ENCODE measurements at regions not wholly inside any gene's neighbourhood (a gene's known extent, or its start where the extent isn't known, plus 50 kb on each side); places are given as distances from the start of the nearest gene placed in this dataset.

DNA sequence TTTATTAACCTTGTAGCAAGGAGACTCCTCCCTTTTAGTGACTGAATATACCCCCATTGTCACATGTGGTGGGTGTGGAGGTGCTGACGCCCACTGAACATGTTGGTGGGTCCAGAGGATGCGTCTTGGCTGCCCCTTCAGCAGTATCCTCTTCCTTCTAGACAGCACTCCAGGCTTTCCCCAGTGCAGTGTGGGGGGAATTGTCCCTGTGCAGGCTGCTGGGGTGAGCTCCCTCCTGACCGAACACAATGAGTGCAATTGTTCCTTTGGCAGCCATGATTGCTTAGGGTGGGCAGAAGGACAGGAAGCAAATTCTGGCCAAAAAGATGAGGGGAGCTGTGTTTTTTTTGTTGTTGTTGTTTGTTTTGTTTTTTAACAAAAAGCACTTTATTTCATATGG lies 209.3 kb upstream of the PDE10A start:
- Histone ChIP-seq H3K36me3 (no peaks in the 10 kb centered on the region), H3K9me3 (peaks cover 9% of the 10 kb centered on the region), H3K27me3 (no peaks in the 10 kb centered on the region; the same call in 1 of the 2 replicates), H3K4me3 (no peak overlapping the region)
- DNase-seq: no peak

DNA sequence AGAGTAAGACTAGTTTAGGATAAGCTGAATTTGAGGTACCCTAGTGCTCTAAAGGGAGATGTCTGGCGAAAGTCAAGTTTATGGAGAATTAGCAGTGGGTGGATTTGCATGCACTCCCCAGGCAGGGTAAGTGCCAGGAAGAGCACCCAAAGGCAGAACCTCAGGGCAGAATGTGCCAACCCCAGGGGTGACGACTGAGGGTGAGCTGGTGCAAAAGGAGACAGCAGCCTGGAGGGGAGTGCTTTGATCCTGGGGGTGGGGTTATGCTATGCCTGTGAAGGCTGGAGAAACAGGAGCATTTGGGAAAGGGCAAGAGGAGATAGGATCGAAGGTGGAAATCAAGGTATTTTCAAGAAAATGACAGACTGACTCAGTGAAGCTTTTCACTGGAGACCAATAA lies 208.5 kb upstream of the PDE10A start:
- no peak for DNase-seq
- Histone ChIP-seq H3K36me3 (no peaks in the 10 kb centered on the region), H3K4me3 (no peak overlapping the region), H3K27me3 (no peaks in the 10 kb centered on the region; the same call in 1 of the 2 replicates), H3K9me3 (peaks cover 11% of the 10 kb centered on the region)

DNA sequence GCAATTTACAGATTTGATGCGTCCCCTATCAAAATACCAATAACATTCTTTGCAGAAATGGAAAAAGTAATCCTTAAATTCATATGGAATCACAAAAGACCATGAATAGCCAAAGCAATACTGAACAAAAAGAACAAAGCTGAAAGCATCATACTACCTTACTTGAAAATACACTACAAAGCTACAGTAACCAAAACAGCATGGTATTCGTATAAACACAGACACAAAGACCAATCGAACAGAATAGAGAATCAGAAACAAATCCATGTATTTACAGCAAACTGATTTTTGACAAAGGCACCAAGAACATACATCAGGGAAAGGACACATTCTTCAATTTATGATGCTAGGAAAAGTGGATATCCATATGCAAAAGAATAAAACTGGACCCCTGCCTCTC lies 206.5 kb upstream of the PDE10A start:
- H3K9me3 ChIP-seq: peaks cover 16% of the 10 kb centered on the region
- H3K4me3 ChIP-seq: no peak overlapping the region
- no peak for DNase-seq
- H3K36me3 ChIP-seq: no peaks in the 10 kb centered on the region
- H3K27me3 ChIP-seq: no peaks in the 10 kb centered on the region; the same call in 1 of the 2 replicates

DNA sequence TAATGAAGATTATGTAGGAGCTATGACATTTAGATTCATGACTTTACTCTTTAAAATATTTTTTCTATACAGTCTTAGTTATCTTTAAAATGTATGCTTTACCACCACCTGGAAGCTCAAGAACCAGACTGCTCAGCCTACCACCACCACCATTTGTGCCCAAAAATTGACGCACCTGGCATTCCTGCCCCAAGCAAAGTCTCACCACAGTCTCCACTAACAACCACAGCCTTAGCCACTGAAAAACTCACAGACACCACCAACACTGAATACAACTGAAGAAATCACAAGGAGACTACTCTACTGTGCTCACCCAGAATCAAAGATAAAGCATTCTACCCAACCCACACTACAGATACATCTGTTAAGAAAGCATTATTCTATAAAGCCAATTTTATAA lies 201.9 kb upstream of the PDE10A start:
- DNase-seq: no peak
- no peak overlapping the region for H3K4me3 ChIP-seq
- H3K27me3 ChIP-seq: no peaks in the 10 kb centered on the region
- H3K36me3 ChIP-seq: no peaks in the 10 kb centered on the region
- H3K9me3 ChIP-seq: peaks cover 15% of the 10 kb centered on the region

DNA sequence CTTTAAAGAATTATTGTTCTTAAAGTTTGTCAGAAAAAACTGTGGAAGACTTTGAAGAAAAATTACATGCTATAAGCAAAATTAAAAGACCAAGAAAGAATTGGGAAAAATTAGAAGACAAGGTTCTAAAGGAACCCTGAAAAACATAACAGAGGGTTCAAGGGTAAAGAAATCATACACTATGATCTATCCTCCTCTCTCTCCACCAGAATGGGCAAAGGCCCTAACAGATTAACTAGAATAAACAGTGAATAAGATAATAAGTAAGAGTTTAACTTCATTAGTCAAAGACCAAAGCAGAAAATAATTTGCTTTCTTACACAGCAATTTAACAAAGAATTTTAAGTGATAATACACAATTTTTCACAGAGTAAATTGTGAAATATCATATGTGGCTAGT lies 201.2 kb upstream of the PDE10A start:
- Histone ChIP-seq H3K36me3 (no peaks in the 10 kb centered on the region), H3K4me3 (no peak overlapping the region), H3K9me3 (peaks cover 8% of the 10 kb centered on the region), H3K27me3 (no peaks in the 10 kb centered on the region)
- no peak for DNase-seq

DNA sequence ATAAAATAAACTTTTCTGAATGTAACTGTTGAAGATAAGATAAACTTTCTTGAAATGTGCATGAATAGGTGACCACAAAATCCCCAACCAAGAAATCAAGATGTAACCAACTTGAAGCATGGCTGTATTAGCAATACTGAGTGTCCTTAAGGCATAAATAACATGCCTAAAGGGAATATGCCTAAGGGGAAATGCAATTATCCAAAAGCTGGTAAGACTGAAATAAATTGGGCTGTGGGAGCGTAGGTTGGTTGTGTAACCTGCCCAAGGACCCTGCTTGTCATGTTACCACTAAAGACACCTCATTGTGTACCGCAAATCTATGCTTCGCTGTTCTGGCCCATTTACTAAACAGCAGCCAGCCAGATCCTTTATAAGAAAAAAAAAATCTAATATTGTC lies 200.8 kb upstream of the PDE10A start:
- no peak for DNase-seq
- peaks cover 7% of the 10 kb centered on the region; the same call in 1 of the 2 replicates for H3K9me3 ChIP-seq
- H3K4me3 ChIP-seq: no peak overlapping the region
- no peaks in the 10 kb centered on the region for H3K27me3 ChIP-seq
- no peaks in the 10 kb centered on the region for H3K36me3 ChIP-seq

DNA sequence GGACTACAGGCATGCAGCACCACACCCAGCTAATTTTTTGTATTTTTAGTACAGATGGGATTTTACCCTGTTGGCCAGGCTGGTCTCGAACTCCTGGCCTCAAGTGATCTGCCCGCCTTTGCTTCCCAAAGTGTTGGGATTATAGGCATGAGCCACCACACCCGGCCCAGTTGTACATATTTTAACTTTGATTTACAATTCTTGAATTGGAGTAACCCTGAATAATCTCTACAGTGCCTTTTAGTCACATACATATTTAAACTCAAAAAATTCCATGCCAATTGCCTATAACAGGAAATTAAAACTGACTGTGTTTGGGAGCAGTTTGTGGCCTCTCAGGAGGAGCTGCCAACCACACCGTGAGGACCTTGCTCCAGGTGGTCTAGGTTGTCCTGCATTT lies 199.8 kb upstream of the PDE10A start:
- H3K36me3 ChIP-seq: no peaks in the 10 kb centered on the region
- no peaks in the 10 kb centered on the region for H3K27me3 ChIP-seq
- H3K9me3 ChIP-seq: peaks cover 7% of the 10 kb centered on the region; the same call in 1 of the 2 replicates
- DNase-seq: no peak
- H3K4me3 ChIP-seq: no peak overlapping the region

DNA sequence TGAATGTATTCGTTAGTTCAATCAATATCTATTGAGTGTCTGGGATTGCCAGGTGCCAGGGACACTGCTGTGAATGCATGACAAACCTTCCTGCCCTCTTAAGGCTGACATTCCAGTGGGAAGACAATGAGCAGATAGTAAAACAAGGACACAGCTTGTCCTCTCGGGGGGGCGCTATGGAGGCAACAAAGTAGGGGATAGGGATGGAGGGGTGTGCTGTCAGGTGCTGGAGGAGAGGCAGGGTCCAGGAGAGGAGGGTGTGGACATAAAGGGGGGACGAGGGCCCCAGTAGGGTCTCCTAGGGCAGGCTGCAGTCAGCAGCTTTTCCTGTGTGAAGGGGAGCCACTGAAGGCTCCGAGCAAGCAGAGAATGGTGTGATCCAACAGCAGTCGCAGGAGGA lies 198.2 kb upstream of the PDE10A start:
- no peaks in the 10 kb centered on the region for H3K36me3 ChIP-seq
- no peak overlapping the region for H3K4me3 ChIP-seq
- no peak for DNase-seq
- peaks cover 5% of the 10 kb centered on the region; the same call in 1 of the 2 replicates for H3K9me3 ChIP-seq
- no peaks in the 10 kb centered on the region for H3K27me3 ChIP-seq

DNA sequence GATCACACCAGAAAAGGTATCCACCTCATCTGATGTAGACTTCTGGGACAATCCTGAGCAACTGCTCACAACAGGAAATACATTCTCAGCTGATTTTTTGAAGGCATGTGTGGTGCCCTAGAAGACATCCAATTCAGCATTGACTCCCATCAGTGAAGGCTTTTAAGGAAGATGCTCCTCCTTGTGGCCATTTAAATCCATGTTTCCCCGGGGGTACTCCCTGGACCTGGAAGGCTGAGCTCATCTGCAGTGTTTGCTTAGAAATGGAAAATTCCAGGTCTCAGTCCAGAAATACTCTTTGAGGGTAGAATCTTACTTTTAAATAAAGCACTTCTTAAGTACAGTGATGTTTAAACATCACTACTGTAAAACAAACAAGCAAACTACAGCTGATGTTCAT lies 195.5 kb upstream of the PDE10A start:
- no peak for DNase-seq
- H3K36me3 ChIP-seq: no peaks in the 10 kb centered on the region
- no peak overlapping the region for H3K4me3 ChIP-seq
- no peaks in the 10 kb centered on the region for H3K9me3 ChIP-seq
- H3K27me3 ChIP-seq: no peaks in the 10 kb centered on the region

DNA sequence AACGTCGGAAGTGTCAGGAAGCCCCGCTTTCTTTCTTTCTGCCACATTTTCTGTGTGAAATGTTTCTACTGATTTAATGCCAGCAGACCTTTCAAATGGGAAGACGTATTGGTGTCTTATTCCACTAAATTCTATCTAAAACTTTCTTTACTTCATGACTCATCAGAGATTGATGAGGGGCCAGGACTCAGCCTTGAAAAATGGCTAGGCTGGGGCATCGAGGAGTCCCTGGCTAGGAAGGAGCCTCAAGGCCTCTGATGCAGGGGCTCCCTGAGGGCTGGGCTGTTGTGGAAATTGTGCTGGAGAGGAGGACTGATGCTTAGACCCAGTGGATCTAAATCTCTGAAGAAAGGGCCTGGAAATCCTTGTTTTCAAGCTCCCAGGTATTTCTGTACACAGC lies 192.8 kb upstream of the PDE10A start:
- no peaks in the 10 kb centered on the region for H3K27me3 ChIP-seq

DNA sequence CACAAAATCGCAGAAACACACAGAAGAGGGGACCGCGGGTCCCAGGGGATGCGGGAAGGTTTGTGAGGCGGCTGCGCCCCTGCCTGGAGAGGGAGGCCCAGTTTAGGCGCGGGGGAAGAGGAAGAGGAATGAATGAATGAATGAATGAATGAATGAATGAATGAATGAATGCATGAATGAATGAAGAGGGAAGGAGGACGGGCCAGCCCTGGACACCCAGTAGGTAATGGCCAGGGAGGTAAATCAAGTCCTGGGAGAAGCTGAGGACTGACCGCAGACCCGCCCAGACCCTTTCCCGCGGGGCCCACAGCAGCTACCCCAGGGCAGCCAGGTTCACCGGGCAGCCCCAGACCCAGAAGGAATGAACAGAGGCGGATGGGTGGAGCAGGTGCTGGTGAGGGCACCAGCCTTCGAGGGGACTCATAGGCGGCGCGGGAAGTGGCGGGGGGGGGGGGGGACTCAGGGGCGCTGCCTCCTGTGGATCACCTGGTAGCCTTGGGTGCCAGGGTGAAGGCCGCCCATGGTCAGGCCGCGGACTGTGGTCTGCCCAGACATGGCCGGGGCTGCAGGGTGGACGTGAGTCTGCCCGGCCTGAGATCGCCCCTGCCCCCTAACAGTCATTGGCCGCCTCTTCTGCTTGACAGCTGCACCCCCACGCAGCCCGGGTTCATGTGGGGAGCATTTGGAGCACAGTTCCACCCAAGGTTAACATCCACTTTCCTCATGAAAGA lies 192.0 kb upstream of the PDE10A start:
- H3K36me3 ChIP-seq: no peaks in the 10 kb centered on the region
- H3K4me3 ChIP-seq: no peak overlapping the region
- DNase-seq: no peak
- no peaks in the 10 kb centered on the region for H3K27me3 ChIP-seq
- no peaks in the 10 kb centered on the region for H3K9me3 ChIP-seq

More for the DNA sequence above, 192.8 kb upstream of the PDE10A start:
- H3K9me3 ChIP-seq: no peaks in the 10 kb centered on the region
- H3K36me3 ChIP-seq: no peaks in the 10 kb centered on the region
- H3K4me3 ChIP-seq: no peak overlapping the region
- DNase-seq: no peak

DNA sequence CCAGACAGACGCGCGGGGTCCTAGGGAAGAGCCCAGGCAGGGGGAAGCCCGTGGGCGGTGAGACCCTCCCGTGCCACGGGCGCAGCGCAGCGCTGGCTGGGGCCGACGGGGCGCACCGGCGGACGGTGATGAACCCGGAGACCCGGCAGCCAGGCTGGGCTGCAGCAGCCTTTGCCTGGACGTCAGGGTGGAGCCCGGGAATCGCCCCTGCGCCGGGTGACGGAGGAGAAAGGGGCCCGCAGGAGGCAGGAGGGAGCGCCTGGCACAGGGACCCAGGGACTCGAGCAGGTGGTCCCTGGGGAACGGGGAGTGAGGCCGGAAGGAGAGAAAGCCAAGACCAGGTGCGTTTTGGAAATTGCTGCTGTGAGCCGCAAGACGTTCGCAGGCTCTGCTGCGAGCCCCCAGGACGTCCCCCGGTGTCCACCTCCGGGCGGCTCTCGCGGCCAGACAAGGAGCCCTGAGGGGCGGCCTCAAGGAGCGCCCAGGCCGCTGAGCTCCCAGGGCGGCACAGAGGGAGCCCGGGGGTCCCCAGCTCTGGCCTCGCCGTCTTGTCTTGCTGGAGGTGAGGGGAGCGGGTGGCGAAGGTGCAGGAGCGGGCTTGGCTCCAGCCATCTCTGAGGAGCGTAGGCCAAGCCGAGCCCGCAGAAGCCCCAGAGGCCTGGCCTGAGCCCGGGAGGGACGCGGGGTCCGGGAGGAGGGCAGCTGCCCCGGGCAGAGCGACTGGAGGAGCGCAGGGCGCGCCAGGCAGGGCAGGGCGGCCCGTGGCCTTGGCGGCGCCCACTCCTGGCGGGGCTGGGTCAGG lies 191.2 kb upstream of the PDE10A start:
- H3K36me3 ChIP-seq: no peaks in the 10 kb centered on the region
- no peaks in the 10 kb centered on the region for H3K27me3 ChIP-seq
- H3K4me3 ChIP-seq: no peak overlapping the region
- DNase-seq: no peak
- no peaks in the 10 kb centered on the region for H3K9me3 ChIP-seq

DNA sequence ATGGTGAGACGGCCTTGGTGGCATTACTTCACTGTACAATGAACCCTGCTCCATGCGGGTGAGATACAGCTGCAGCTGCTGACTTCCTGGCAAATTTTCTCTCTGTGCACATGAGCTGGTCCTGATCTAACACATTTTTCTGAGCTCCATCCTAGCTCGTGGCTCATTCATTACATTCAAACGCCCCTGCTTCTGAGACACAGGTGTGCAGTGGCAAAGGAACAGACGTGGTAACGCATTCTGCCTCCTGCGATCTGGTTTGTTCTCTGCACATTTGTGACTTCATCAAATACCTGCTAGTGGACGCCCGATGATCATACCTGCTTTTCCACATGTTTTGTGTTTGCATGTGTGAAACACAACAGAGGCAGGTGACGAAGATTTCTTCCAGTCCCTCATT lies 189.6 kb upstream of the PDE10A start:
- Histone ChIP-seq H3K27me3 (no peaks in the 10 kb centered on the region), H3K9me3 (no peaks in the 10 kb centered on the region), H3K4me3 (no peak overlapping the region), H3K36me3 (no peaks in the 10 kb centered on the region)
- DNase-seq: no peak

DNA sequence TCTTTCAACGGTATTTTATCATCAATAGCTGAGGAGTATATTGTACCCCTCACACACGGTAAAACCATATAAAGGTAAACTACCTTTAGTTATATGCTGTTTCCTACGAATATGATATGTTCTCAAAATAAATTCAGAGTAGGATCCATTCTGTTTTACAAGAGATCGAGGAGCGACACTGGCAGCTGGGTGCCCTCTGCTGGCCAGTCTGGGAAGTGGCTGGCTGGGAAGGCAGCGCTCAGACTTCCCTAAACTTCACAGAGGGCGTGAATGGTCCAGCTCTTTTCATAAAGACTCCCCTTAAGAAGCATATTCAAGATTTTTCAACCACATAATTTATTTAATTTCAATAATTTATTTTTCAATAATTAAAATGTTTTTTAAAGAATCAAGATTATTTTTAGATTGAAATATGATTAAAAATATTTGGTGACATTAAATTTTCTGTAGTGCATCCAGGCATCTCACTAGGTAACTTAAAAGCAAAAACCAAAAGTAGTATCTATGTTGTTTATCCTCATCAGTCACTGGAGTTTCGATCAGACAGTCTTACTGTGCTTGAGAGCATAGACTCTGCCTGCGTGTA lies 187.5 kb upstream of the PDE10A start:
- H3K27me3 ChIP-seq: no peaks in the 10 kb centered on the region
- DNase-seq: peak; percentile 33
- H3K9me3 ChIP-seq: no peaks in the 10 kb centered on the region
- H3K4me3 ChIP-seq: no peak overlapping the region
- H3K36me3 ChIP-seq: no peaks in the 10 kb centered on the region

DNA sequence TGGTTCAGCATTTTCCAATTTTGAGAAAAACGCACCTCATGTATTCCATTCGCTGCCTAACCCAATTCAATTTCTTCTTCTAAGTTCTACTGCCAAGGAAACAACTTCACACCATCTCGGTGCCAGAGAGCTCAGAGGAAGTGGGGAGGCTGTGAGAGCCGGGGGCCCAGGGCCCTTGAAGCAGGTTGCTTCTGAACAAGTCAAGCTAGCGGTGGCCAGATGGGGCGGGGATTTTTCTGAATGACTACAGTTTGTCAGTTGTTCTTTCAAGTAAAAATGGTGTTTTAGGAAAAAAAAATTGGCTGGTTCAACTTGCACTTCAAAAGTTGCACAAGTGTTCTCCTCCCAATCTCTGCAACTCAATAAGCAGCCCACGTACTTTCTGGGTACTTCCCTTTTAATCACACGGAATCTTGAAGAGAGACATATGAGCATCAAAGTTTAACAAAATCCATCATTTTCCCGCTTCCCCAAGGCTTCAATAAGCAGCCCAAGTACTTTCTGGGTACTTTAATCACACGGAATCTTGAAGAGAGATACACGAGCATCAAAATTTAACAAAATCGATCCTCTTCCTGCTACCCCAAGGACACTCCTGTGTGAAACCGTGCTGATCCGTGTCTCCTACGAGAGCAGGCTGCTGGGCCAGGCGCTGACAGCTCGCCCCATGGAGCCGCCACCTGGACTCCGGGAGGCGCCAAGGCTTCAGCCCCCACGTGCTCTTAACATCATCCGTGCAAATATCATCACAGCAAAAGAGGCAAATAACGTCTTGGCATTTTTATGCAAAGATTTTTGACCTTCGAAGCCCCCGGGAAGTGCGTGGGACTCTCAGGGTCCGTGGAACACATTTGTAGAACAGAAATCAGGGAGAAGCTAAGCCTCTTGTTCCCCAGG lies 186.7 kb upstream of the PDE10A start:
- no peak for DNase-seq
- Histone ChIP-seq H3K27me3 (no peaks in the 10 kb centered on the region), H3K36me3 (no peaks in the 10 kb centered on the region), H3K9me3 (no peaks in the 10 kb centered on the region), H3K4me3 (no peak overlapping the region)

DNA sequence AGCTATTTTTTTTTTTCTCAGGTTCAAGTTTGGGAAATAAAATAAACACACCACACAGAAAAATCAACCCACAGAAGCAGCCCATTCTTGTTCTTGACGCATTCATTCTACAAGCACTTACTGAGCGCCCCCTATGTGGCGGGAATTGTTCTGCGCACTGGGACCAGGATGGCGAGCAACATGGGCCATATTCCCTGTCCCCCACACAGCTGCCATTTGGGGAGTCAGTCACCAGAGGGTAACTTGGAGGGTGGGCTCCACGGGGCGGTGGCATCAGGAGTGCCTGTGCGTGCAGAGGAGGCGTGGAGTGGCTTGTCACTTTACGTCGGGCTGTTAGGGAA lies 185.0 kb upstream of the PDE10A start:
- Histone ChIP-seq H3K4me3 (no peak overlapping the region), H3K27me3 (no peaks in the 10 kb centered on the region), H3K36me3 (no peaks in the 10 kb centered on the region), H3K9me3 (no peaks in the 10 kb centered on the region)
- no peak for DNase-seq
